IPS DF 4.7 (cell line): ENCODE measurements at regions not wholly inside any gene's neighbourhood (a gene's known extent, or its start where the extent isn't known, plus 50 kb on each side); places are given as distances from the start of the nearest gene placed in this dataset.

Source experiments
- DNase-seq: peaks from one replicate; pipeline ENCODE4 v3.0.0-alpha.2; 2013; ENCODE audit warnings: low spot score; ENCODE audit errors: extremely low read depth

- no peak for DNase-seq
These were observed 418.0 kb upstream of the SPOCK3 start for GRCh38 chr4:167652267-167652666.

GRCh38 chr4:167688660-167689142 is 403.6 kb upstream of the ANXA10 start:
- DNase-seq: no peak

DNA sequence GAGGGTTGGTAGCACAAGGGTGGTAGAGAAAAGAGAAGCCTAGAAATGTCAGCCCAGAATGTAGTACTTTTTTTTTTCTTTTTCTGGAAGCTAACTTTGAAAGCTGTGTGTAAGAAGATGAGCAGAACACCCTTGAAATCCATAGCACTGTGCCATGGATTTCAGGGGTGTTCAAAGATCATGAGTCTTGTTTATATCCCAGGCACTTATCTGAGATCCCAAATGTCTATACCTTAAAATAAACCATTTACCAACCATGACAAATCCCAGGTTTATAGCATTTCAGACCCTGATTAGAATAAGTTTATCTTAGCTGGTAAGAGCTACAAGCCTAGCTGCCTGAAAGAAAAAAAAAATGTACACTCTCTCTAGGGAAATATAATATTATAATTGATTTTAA is 389.9 kb upstream of the ANXA10 start:
- no peak for DNase-seq

- DNase-seq: no peak
These were observed 380.8 kb upstream of the ANXA10 start for GRCh38 chr4:167711517-167711916.

DNA sequence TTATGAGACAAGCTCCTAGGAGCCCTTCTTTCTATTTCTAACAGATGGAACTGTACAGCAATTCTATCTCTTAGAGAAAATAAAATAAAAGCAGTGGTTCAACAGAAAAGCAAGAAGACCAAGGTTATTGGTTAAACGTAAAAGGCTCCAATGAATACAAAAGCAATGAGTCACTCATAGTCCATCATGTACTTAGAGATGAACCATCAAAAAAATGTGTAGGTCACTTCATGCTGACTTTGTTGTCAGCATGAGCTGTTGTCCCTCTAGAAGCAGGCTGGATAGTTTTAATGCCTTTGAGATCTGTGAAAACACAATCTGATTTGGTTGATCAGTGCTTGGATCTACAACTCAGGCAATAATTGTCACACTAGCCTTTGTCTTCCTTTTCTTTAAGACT is 378.6 kb upstream of the ANXA10 start:
- DNase-seq: no peak

GRCh38 chr4:167715176-167715575 is 377.2 kb upstream of the ANXA10 start:
- DNase-seq: no peak

GRCh38 chr4:167717495-167717894 is 374.8 kb upstream of the ANXA10 start:
- no peak for DNase-seq

DNA sequence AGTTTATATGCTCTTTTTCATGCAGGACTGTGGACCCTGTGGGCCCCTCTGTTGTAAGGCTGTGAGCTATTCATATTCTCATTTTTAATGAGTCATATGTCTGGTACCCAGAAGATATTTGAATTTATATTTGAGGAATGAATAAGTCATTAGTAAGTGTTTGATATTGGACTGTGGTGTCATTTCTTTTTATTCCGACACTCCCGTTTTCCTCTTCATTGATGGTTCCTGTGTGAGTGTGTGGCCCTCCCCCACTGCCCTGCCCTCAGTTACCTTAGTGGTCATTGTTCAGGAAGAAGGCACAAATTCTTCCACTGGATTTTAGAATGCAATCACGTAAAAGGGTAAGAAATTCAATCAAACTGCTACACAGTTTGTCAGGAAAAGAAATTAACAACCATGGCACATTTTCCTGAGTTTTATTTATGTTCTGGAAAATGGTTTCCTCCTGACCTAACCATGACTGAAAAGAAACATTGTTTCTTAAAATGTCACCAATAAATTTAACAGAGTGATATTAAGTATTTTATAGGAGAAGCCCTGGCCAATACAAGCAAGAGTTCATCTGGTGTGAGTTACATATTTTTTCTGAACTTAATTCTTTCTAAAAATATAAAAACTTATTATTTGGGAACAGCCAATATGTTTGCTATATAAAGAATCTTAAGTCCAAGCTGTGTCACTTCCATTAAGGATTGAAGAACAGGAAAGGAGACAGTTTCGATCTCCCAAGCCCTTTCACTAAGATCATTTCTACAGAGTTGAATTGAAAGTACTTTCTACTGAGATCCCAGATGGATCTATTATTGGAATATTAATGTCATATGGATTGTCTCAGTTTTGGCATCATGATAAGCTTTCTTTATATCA is 370.5 kb upstream of the ANXA10 start:
- DNase-seq: no peak

GRCh38 chr4:167722487-167722808 is 369.9 kb upstream of the ANXA10 start:
- DNase-seq: no peak

GRCh38 chr4:167724941-167725340 is 367.4 kb upstream of the ANXA10 start:
- DNase-seq: no peak

- DNase-seq: no peak
These were observed 361.6 kb upstream of the ANXA10 start for GRCh38 chr4:167730769-167731168.

DNA sequence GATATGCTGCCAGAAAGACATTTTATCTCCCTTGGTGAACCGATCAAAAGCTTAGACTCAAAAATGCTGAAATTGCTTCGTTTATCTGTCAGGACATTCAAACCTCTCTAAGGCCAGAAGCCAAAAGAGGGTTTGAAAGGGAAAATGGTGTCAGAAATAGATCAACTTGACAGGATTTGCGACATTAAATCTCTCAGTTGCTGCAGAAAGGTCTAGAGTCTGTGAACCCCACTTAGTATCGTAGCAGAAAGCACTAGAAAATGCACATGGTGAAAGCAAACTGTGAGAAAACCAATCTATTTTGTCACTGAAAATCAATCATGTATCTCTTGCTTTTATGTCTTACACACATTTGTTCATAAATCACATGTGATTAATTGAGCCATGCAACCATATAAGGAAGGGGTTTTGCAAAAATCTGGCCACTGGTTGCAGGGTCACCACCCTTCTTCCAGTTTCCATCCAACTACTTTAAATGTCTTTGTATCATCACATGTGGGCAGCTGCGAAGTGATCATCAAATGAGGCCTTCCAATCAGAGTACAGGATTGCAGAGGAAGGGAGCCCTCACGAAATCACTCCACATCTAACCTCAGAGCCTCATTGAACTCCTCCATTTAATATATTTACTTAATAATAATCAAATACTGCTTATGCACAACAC is 347.2 kb upstream of the ANXA10 start:
- DNase-seq: no peak

DNA sequence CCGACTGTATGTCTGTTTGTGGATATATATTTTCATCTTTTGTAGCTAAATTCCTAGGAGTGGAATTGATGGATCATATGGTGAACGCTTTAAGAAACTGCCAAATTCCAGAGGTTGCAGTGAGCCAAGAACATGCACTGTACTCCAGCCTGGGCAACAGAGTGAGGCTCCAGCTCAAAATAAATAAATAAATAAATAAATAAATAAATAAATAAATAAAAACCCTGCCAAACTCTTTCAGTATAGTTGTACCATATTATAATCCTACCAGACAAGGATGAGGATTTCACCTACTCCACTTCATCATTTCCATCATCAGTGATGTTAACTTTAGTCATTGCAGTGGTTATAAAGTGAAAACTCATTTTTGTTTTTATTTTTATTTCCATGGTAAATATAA is 325.1 kb upstream of the ANXA10 start:
- DNase-seq: no peak

DNA sequence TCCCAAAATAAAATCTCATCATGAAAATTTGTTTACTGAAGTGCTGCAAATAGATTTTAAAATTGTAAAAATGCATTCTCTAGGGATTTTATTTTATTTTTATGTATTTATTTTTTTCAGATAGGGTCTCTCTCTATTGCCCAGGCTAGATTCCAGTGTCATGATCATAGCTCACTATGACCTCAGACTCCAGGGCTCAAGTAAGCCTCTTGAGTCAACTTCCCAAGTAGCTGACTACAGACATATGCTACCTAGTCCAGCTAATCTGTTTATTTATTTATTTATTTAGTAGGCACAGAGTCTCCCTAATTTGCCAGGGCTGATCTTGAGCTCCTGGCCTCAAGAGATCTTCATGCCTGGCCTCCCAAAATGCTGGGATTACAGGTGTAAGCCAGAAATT is 317.7 kb upstream of the ANXA10 start:
- no peak for DNase-seq

- no peak for DNase-seq
These were observed 317.0 kb upstream of the ANXA10 start for GRCh38 chr4:167775375-167775774.

GRCh38 chr4:167779280-167779679 is 313.1 kb upstream of the ANXA10 start:
- DNase-seq: no peak

DNA sequence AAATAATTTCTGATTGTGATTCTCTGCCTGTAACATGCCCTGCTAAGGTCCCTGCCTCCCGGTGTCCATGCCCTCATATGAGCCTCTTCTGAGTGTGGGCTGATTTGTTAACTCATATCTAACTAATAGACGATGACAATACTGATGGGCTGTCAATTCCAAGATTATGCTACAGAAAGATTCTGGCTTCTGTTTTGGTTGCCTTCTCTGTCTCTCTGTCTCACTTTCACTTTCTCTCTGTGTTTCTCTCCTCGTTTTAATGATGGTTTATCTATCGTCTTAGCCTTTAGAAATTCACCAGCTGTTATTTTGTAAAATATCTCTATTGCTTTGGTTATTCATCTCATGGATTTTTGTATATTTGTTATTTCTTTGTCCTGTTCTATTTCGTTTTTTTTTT is 312.5 kb upstream of the ANXA10 start:
- DNase-seq: no peak

GRCh38 chr4:167784826-167785225 is 307.5 kb upstream of the ANXA10 start:
- no peak for DNase-seq

GRCh38 chr4:167785523-167785922 is 306.8 kb upstream of the ANXA10 start:
- no peak for DNase-seq

- DNase-seq: no peak
These were observed 305.8 kb upstream of the ANXA10 start for GRCh38 chr4:167786504-167786903.

GRCh38 chr4:167787231-167787630 is 305.1 kb upstream of the ANXA10 start:
- DNase-seq: no peak

GRCh38 chr4:167802463-167803212 is 289.7 kb upstream of the ANXA10 start:
- DNase-seq: no peak
